Breast epithelium (tissue), 4 donors: ENCODE measurements at regions not wholly inside any gene's neighbourhood (a gene's known extent, or its start where the extent isn't known, plus 50 kb on each side); places are given as distances from the start of the nearest gene placed in this dataset.
"Not testable (repeated sequence)": the region's sequence is repeated elsewhere in the genome, so short reads cannot be mapped to it uniquely, and the experiment has no call there.

Experiments
- DNase-seq, 2 donors: peaks; one replicate each; pipeline ENCODE4 v3.0.0-alpha.2; 2019; ENCODE audit warnings: low spot score in 2 of 2
- H3K27ac ChIP-seq, 2 donors: fragments of 200-600 bp; sonication (generic) in 1 of 2; one replicate each; pipeline ENCODE4 v1.5.1; 2016 to 2019; ENCODE audit warnings: mild to moderate bottlenecking in 1 of 2
- H3K27me3 ChIP-seq, 2 donors: fragments of 200-600 bp; sonication (generic) in 1 of 2; one replicate each; pipeline versions ENCODE4 v1.5.1 to v1.6.0; 2017 to 2019; ENCODE audit warnings: control low read depth in 1 of 2, mild to moderate bottlenecking in 1 of 2
- H3K36me3 ChIP-seq: fragments of 200-600 bp; one replicate; pipeline ENCODE4 v1.5.1; 2019
- H3K4me1 ChIP-seq, 2 donors: fragments of 200-600 bp; sonication (generic); one replicate each; pipeline ENCODE4 v1.5.1; 2016 to 2019; ENCODE audit warnings: control low read depth in 1 of 2
- H3K4me3 ChIP-seq, 3 donors: fragments of 200-600 bp; sonication (generic); 1 replicate in 2 of 3; 2 replicates in 1 of 3; pipeline ENCODE4 v1.5.1; 2016 to 2019; ENCODE audit warnings: mild to moderate bottlenecking in 3 of 3, moderate library complexity in 2 of 3
- H3K9me3 ChIP-seq, 2 donors: fragments of 200-600 bp; sonication (generic) in 1 of 2; one replicate each; pipeline ENCODE4 v1.5.1; 2016 to 2019; ENCODE audit warnings: control low read depth in 1 of 2
- CTCF ChIP-seq, 3 donors: fragments of 450-650 bp; IDR thresholded peaks; one replicate each; pipeline ENCODE4 v1.5.1; 2016 to 2017; ENCODE audit warnings: antibody characterized with exemption in 3 of 3, mild to moderate bottlenecking in 3 of 3, moderate library complexity in 3 of 3
- POLR2A ChIP-seq: fragments of 450-650 bp; IDR thresholded peaks from one replicate; pipeline ENCODE4 v1.6.1; 2016; ENCODE audit warnings: antibody characterized with exemption, mild to moderate bottlenecking, moderate library complexity
- POLR2AphosphoS5 ChIP-seq, 3 donors: sonication (generic); formaldehyde crosslinking; IDR thresholded peaks; one replicate each; pipeline ENCODE4 v1.6.1; 2017; ENCODE audit warnings: antibody characterized with exemption in 3 of 3
- intact Hi-C: fragments of 100-400 bp; cut with DNase I; formaldehyde crosslinking; loops from one replicate; pipeline ENCODE4 v1.15.1; 2023; ENCODE audit warnings: low total_unique reads

GRCh38 chr6:84848960-84849359, 84.6 kb upstream of the TBX18 start:
- DNase-seq: no peak
- H3K36me3 ChIP-seq: no peaks in the 10 kb centered on the region
- H3K9me3 ChIP-seq: no peaks in the 10 kb centered on the region
- H3K27ac ChIP-seq: no peak overlapping the region
- H3K27me3 ChIP-seq: no peaks in the 10 kb centered on the region
- TF ChIP-seq POLR2AphosphoS5 (IDR thresholded peaks at IDR 0.05) (no peak), POLR2A (no peak), CTCF (IDR thresholded peaks at IDR 0.05) (no peak)
- no peak overlapping the region for H3K4me3 ChIP-seq
- no peaks in the 10 kb centered on the region for H3K4me1 ChIP-seq
- intact Hi-C loops: no loop called here

- Histone ChIP-seq H3K36me3 (no peaks in the 10 kb centered on the region), H3K27ac (no peak overlapping the region), H3K4me1 (no peaks in the 10 kb centered on the region), H3K27me3 (no peaks in the 10 kb centered on the region), H3K9me3 (no peaks in the 10 kb centered on the region), H3K4me3 (no peak overlapping the region)
- TF ChIP-seq CTCF (IDR thresholded peaks at IDR 0.05) (no peak), POLR2AphosphoS5 (IDR thresholded peaks at IDR 0.05) (no peak), POLR2A (no peak)
- intact Hi-C loops: no loop called here
- DNase-seq: no peak
Observed at GRCh38 chr6:84847390-84848160, 83.2 kb upstream of the TBX18 start.

- H3K27ac ChIP-seq: peak overlapping the region in 1 of 2 donors; percentile 3
- H3K9me3 ChIP-seq: no peaks in the 10 kb centered on the region
- H3K4me3 ChIP-seq: no peak overlapping the region
- intact Hi-C loops: no loop called here
- H3K27me3 ChIP-seq: no peaks in the 10 kb centered on the region
- no peak for TF ChIP-seq CTCF (IDR thresholded peaks at IDR 0.05)
- no peak for TF ChIP-seq POLR2AphosphoS5 (IDR thresholded peaks at IDR 0.05)
- TF ChIP-seq POLR2A: no peak
- H3K4me1 ChIP-seq: no peaks in the 10 kb centered on the region
- no peaks in the 10 kb centered on the region for H3K36me3 ChIP-seq
- no peak for DNase-seq
Observed at GRCh38 chr6:84842525-84843166, 78.2 kb upstream of the TBX18 start.

- H3K36me3 ChIP-seq, H3K9me3 ChIP-seq, H3K27me3 ChIP-seq, H3K4me3 ChIP-seq, H3K4me1 ChIP-seq, DNase-seq, intact Hi-C loops, H3K27ac ChIP-seq: not testable (repeated sequence)
Observed at GRCh38 chr6:84837068-84837866, 72.9 kb upstream of the TBX18 start.

- no peak overlapping the region for H3K27ac ChIP-seq
- no peak overlapping the region for H3K4me3 ChIP-seq
- no peaks in the 10 kb centered on the region for H3K36me3 ChIP-seq
- H3K27me3 ChIP-seq: no peaks in the 10 kb centered on the region
- no peaks in the 10 kb centered on the region for H3K4me1 ChIP-seq
- intact Hi-C loops: no loop called here
- TF ChIP-seq POLR2A: no peak
- H3K9me3 ChIP-seq: no peaks in the 10 kb centered on the region
- no peak for DNase-seq
Observed at GRCh38 chr6:84836366-84836765, 72.0 kb upstream of the TBX18 start.

- intact Hi-C loops: no loop called here
- Histone ChIP-seq H3K27ac (no peak overlapping the region), H3K27me3 (no peaks in the 10 kb centered on the region), H3K4me1 (no peaks in the 10 kb centered on the region), H3K36me3 (no peaks in the 10 kb centered on the region), H3K4me3 (no peak overlapping the region), H3K9me3 (no peaks in the 10 kb centered on the region)
- DNase-seq: no peak
- TF ChIP-seq POLR2AphosphoS5 (IDR thresholded peaks at IDR 0.05): no peak
Observed at GRCh38 chr6:84835340-84835739, 70.9 kb upstream of the TBX18 start.

GRCh38 chr6:84831924-84832323, 67.5 kb upstream of the TBX18 start:
- H3K27me3 ChIP-seq, H3K36me3 ChIP-seq, intact Hi-C loops, H3K9me3 ChIP-seq, H3K4me3 ChIP-seq, DNase-seq, H3K27ac ChIP-seq, H3K4me1 ChIP-seq: not testable (repeated sequence)
